NCI-H1105 treated with DMSO at 0.1 percent for 48 hours (cell line): ENCODE measurements at regions not wholly inside any gene's neighbourhood (a gene's known extent, or its start where the extent isn't known, plus 50 kb on each side); places are given as distances from the start of the nearest gene placed in this dataset.
"Not testable (repeated sequence)": the region's sequence is repeated elsewhere in the genome, so short reads cannot be mapped to it uniquely, and the experiment has no call there.

ENCODE experiments used
- DNase-seq: peaks from one replicate; lab custom pipeline; 2025; lab: John Stamatoyannopoulos, UW

- DNase-seq: peak; percentile 2
Measured at GRCh38 chr7:114806590-114807162, 115.2 kb upstream of the MDFIC start.

- no peak for DNase-seq
Measured at GRCh38 chr7:114812570-114812969, 109.3 kb upstream of the MDFIC start.

GRCh38 chr7:114813624-114814023, 108.3 kb upstream of the MDFIC start:
- DNase-seq: no peak

- not testable (repeated sequence) for DNase-seq
Measured at GRCh38 chr7:114817036-114817435, 104.9 kb upstream of the MDFIC start.

- DNase-seq: no peak
Measured at GRCh38 chr7:114818501-114818900, 103.4 kb upstream of the MDFIC start.

- no peak for DNase-seq
Measured at GRCh38 chr7:114819616-114820362, 102.1 kb upstream of the MDFIC start.

- DNase-seq: no peak
Measured at GRCh38 chr7:114821030-114821900, 100.6 kb upstream of the MDFIC start.

GRCh38 chr7:114822131-114822530, 99.8 kb upstream of the MDFIC start:
- no peak for DNase-seq

GRCh38 chr7:114822844-114823243, 99.0 kb upstream of the MDFIC start:
- DNase-seq: no peak

GRCh38 chr7:114823290-114823689, 98.6 kb upstream of the MDFIC start:
- no peak for DNase-seq

GRCh38 chr7:114825423-114825951, 96.4 kb upstream of the MDFIC start:
- DNase-seq: no peak

GRCh38 chr7:114830952-114831351, 90.9 kb upstream of the MDFIC start:
- DNase-seq: no peak

GRCh38 chr7:114832906-114833595, 88.8 kb upstream of the MDFIC start:
- DNase-seq: no peak

GRCh38 chr7:114835303-114835702, 86.6 kb upstream of the MDFIC start:
- no peak for DNase-seq

GRCh38 chr7:114835861-114836260, 86.0 kb upstream of the MDFIC start:
- no peak for DNase-seq

- DNase-seq: no peak
Measured at GRCh38 chr7:114842551-114843065, 79.3 kb upstream of the MDFIC start.

- DNase-seq: no peak
Measured at GRCh38 chr7:114843102-114843501, 78.8 kb upstream of the MDFIC start.

- DNase-seq: peak; percentile 54
Measured at GRCh38 chr7:114851406-114852061, 70.4 kb upstream of the MDFIC start.

GRCh38 chr7:114852293-114852692, 69.6 kb upstream of the MDFIC start:
- DNase-seq: no peak

GRCh38 chr7:114853189-114853588, 68.7 kb upstream of the MDFIC start:
- DNase-seq: no peak

GRCh38 chr7:114854369-114854768, 67.5 kb upstream of the MDFIC start:
- DNase-seq: no peak
